Stimulated activated CD4-positive, alpha-beta T cell treated with anti-CD3 and anti-CD28 coated beads, Interleukin-15, amount 100 ng/mL, for 48 hours (primary cell): ENCODE measurements at regions not wholly inside any gene's neighbourhood (a gene's known extent, or its start where the extent isn't known, plus 50 kb on each side); places are given as distances from the start of the nearest gene placed in this dataset.

Source experiments
- DNase-seq, 2 donors: peaks; one replicate each; pipeline ENCODE4 v3.0.0-alpha.2; 2020; ENCODE audit warnings: low read depth in 2 of 2

- DNase-seq, result no peak
Observed at GRCh38 chr5:123763201-123763600, 251.2 kb downstream of the CSNK1G3 start.

GRCh38 chr5:123756816-123757215 lies 244.8 kb downstream of the CSNK1G3 start:
- DNase-seq, result no peak

GRCh38 chr5:123756318-123756665 lies 244.3 kb downstream of the CSNK1G3 start:
- no peak for DNase-seq

GRCh38 chr5:123755653-123756317 lies 243.8 kb downstream of the CSNK1G3 start:
- DNase-seq, result no peak

- DNase-seq, result no peak
Observed at GRCh38 chr5:123754908-123755307, 242.9 kb downstream of the CSNK1G3 start.

GRCh38 chr5:123753937-123754891 lies 242.2 kb downstream of the CSNK1G3 start:
- DNase-seq, result no peak

GRCh38 chr5:123753180-123753936 lies 241.4 kb downstream of the CSNK1G3 start:
- DNase-seq, result no peak

GRCh38 chr5:123752552-123753179 lies 240.7 kb downstream of the CSNK1G3 start:
- no peak for DNase-seq

GRCh38 chr5:123751670-123752069 lies 239.7 kb downstream of the CSNK1G3 start:
- no peak for DNase-seq

GRCh38 chr5:123748239-123748638 lies 236.3 kb downstream of the CSNK1G3 start:
- no peak for DNase-seq

- no peak for DNase-seq
Observed at GRCh38 chr5:123746683-123747360, 234.8 kb downstream of the CSNK1G3 start.

GRCh38 chr5:123743990-123744583 lies 232.1 kb downstream of the CSNK1G3 start:
- no peak for DNase-seq

- DNase-seq, result no peak
Observed at GRCh38 chr5:123735384-123735783, 223.4 kb downstream of the CSNK1G3 start.

- no peak for DNase-seq
Observed at GRCh38 chr5:123732257-123732656, 220.3 kb downstream of the CSNK1G3 start.

GRCh38 chr5:123722451-123722850 lies 210.5 kb downstream of the CSNK1G3 start:
- no peak for DNase-seq

GRCh38 chr5:123721675-123722276 lies 209.8 kb downstream of the CSNK1G3 start:
- no peak for DNase-seq

- DNase-seq, result no peak
Observed at GRCh38 chr5:123720955-123721354, 209.0 kb downstream of the CSNK1G3 start.

- DNase-seq, result no peak
Observed at GRCh38 chr5:123720339-123720738, 208.4 kb downstream of the CSNK1G3 start.

- DNase-seq, result no peak
Observed at GRCh38 chr5:123719004-123719403, 207.0 kb downstream of the CSNK1G3 start.

- no peak for DNase-seq
Observed at GRCh38 chr5:123718238-123718637, 206.3 kb downstream of the CSNK1G3 start.
